T-helper 22 cell (primary cell): ENCODE measurements at regions not wholly inside any gene's neighbourhood (a gene's known extent, or its start where the extent isn't known, plus 50 kb on each side); places are given as distances from the start of the nearest gene placed in this dataset.

Experiments used
- DNase-seq: peaks from one replicate; pipeline ENCODE4 v3.0.0-alpha.2; 2020; ENCODE audit warnings: low read depth

- DNase-seq = no peak
Observed at GRCh38 chr10:60664859-60665258, 113.4 kb upstream of the CDK1 start.

DNA sequence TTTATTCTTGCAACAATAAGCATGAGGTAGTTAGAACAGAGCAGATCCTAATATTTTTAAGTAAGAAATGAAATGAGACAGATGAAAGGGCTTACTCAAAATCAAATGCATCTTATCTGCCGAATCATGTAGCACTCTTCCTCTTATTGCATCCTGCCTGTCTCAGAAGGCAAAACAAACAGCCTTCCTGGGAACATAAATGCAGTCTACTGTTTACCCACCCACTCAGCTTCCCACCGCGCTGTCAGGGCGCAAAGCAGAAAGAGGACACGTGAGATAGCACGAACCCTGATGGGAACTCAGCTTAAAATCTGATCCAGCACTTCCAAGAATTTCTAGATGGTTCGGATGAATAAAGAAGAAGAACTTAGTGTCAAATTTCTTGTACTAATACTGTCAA, 114.4 kb upstream of the CDK1 start:
- no peak for DNase-seq

- DNase-seq = no peak
Observed at GRCh38 chr10:60662917-60663614, 115.2 kb upstream of the CDK1 start.

- DNase-seq = no peak
Observed at GRCh38 chr10:60661637-60662036, 116.6 kb upstream of the CDK1 start.

- no peak for DNase-seq
Observed at GRCh38 chr10:60660625-60661024, 117.7 kb upstream of the CDK1 start.

- DNase-seq = no peak
Observed at GRCh38 chr10:60654813-60655464, 123.3 kb upstream of the CDK1 start.

DNA sequence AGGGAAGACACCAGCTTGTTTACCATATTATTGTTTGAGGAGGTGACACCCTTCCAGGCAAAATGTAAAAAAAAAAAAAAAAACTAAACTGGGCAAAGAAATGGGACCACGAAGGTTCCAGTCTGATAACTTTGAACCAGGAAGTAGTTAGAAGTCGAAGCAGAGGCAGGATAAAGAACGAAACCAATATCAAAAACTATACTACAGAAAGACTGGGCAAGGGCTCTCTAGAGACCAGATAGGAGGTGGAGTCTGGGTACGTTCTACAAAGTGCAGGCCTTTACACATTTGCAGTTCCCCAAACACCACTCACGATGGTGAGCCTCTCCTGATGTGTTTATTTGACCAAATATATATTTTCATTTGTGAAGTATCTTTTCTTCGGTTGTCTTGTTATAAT, 125.7 kb upstream of the CDK1 start:
- no peak for DNase-seq

- no peak for DNase-seq
Observed at GRCh38 chr10:60650378-60650800, 127.9 kb upstream of the CDK1 start.

GRCh38 chr10:60649485-60650377, 128.5 kb upstream of the CDK1 start:
- DNase-seq = no peak

DNA sequence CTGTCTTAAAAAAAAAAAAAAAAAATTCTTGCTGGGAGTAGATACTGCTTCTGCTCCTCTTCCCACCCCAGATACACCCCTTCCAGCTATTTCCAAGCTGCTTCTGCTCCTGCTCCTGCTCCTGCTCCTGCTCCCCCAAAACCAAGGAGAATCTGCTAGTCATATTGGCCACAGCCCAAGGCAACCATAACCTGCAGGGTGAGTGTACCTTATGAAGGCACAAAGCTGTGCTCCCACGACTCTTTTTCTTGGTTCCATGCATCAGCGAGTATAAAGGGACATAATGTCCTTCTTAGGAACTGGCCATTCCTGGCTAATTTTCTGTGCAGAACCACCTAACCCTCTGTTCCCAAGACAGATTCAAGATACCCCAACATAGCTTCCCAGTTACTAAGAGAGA, 129.5 kb upstream of the CDK1 start:
- DNase-seq = no peak

DNA sequence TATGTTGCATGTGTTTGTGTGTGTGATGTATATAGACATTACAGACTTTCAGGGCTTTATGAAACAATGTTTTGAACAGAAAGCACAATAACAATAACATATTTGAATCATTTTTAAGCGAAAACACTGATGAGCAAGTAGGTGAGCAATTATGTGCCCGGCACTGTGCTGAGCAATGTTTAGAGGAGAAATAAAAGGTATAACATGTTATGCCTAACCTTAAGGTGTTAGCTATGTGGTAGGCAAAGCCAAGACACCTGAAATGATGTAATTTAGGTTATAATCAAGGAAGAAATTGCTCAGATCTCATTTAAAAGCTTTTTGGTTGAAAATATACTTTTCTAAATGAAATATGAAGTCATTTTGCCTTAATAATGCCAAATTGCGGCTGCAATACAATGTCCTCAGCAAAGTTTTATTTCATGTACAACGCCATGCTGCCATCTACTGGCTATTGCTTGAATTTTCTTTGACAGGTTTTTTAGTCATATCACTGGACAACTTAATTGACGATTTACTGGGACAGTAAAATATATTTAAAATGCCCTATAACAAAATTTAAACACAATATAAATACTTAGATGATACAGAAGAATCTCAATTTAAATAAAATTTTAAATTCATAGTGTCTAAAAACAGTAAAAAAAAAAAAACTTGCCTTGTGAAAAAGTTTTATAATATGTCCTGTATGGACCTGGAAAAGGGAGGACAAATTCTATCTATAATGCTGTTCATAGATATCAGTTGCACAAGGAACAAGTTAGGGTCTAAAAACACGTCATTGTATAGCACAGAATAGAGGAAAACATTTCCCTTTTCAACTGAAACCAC, 131.1 kb upstream of the CDK1 start:
- no peak for DNase-seq

GRCh38 chr10:60645980-60646379, 132.3 kb upstream of the CDK1 start:
- no peak for DNase-seq

- DNase-seq = no peak
Observed at GRCh38 chr10:60644436-60645130, 133.7 kb upstream of the CDK1 start.

DNA sequence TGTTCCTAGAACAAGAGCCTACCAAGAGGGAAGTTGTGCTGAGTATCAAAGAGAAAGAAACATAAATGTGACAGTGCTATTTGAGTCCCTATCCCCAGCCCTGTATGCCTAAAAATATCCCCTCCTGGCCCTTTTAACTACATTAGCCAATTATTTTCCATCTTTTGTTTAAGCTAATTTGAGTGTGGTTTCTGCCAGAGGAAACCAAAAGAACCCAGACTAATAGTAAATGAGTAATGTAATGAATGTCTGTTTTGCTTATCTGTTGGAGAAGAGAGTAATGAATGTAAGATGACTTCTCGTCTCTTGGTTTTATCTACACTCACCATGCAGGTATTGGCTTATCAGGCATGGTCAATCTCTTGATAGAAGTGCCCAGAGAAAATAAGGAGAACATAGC, 134.4 kb upstream of the CDK1 start:
- DNase-seq = no peak

- no peak for DNase-seq
Observed at GRCh38 chr10:60629332-60629731, 148.9 kb upstream of the CDK1 start.

DNA sequence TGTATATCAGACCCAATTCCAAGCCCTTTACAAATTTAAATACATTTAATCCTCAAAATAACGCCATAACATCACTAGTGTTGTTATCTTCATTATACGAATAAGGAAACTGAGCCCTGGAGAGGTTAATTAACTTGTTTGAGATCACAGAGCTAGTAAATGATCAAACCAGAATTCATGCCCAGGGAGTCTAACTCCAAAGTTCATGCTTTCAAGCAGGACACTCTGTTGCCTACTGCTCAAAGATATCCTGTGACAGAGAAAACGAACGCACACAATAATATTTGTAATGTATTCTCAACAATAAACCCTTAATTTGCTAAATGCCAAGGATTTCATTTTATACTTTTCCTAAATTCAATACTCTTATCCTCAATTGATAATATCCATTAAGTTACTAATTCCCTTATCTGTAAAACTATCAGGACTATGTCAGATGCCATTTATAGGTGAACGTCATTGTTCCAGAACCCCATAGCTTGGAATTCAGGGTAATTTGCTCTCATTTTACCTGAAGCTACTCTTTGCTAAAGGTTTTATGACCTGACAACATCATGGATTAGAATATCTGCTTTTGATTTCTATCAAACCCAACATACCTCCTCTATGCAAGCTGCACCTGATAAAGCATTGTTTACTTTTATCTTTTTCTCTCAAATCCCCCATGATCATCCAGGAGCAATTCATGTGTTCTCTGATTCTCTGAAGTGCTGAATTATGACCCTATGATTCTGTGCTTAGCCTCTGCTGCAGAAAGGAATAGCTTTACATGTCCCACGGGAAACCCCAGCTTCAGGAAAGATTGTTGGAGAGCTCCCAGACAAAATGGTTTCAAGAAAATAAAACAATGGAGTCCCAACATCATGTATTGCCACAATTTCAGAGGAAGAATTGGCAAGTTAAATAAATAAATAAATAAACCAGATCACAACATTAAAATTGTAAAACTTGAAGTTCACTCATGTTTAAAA, 150.2 kb upstream of the CDK1 start:
- DNase-seq = no peak

- no peak for DNase-seq
Observed at GRCh38 chr10:60626037-60626436, 152.2 kb upstream of the CDK1 start.

DNA sequence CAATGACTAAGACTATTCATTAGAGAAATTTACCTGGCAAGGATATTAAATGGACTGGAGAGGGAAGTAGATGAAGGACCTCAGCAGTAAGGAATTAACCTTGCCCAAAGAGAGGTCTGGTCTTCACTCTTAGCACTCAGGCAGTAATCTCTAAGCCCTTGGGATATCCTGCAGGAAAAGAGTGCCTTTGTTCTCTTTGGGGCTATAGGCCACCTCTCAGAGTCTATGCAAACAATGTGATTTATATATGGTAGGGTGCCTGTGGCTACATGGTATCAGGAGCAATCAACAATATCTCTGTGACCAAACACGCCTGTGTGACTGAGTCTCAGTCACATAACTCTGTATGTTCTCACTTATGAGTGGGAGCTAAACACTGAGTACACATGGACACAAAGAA, 154.7 kb upstream of the CDK1 start:
- DNase-seq = no peak

GRCh38 chr10:60621018-60621417, 157.3 kb upstream of the CDK1 start:
- no peak for DNase-seq

DNA sequence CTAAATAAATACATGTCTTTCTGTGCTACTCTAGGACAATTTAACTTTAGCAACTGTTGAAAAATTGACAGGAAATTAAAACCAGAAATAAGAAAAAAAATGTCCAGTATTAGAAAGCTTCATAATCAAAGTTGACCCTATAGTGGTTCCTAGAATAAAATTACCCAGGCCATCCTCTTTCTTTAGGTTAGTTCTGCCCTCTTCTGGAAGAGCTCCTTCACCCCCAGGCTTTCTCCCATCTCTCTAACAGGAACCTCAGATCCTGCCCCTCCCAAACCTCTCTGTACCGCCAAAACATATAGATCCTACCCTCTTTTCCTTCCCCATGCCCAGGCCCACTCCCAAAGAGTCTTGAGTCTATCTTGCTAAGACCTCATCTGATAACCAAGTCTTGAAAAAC, 159.4 kb upstream of the CDK1 start:
- DNase-seq = no peak
